Hepatocyte (in vitro differentiated cells): ENCODE measurements at regions not wholly inside any gene's neighbourhood (a gene's known extent, or its start where the extent isn't known, plus 50 kb on each side); places are given as distances from the start of the nearest gene placed in this dataset.

Source experiments
- EZH2phosphoT487 ChIP-seq: fragments of 200-600 bp; sonication (generic); IDR thresholded peaks from one replicate; pipeline ENCODE4 v1.6.1; 2018; ENCODE audit warnings: antibody characterized with exemption, mild to moderate bottlenecking, low read depth, moderate library complexity; ENCODE audit not compliant: unreplicated experiment, severe bottlenecking
- TF ChIP-seq, protein P1 (sequence below): fragments of 200-600 bp; sonication (generic); IDR thresholded peaks from 2 replicates; pipeline ENCODE4 v1.5.1; 2016; ENCODE audit warnings: antibody characterized with exemption, mild to moderate bottlenecking; ENCODE audit not compliant: poor library complexity

DNA sequence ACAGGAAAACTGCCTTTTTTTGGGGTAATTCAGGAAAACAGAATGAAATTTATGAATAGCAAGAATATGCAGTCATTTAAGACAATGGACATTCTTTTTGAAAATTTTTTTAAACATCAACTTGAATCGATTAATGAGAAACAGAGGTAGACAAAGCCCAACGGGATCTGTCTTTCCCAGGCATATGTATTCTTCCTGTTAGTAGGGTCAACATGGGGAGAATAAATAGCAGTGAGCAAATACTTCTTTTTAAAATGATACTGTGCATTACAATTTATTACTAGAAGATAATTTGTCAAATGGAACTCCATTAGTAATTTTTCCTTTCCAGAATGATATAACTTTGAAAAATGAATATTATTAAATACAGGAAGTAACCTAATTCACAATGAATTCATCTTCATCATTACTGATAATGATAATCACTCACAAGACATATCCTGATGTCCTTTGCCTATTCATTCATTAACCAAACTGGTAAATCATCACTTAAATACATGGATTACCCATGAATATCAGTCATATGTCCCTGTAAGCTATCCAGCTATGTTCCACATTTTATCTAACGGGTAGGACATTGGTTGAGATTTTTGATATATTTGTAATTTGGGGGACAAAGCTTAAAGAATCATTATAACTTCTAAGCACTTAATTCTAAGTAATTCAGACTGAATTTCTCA lies 209.2 kb upstream of the CDIN1 start:
- TF ChIP-seq, protein P1, sequence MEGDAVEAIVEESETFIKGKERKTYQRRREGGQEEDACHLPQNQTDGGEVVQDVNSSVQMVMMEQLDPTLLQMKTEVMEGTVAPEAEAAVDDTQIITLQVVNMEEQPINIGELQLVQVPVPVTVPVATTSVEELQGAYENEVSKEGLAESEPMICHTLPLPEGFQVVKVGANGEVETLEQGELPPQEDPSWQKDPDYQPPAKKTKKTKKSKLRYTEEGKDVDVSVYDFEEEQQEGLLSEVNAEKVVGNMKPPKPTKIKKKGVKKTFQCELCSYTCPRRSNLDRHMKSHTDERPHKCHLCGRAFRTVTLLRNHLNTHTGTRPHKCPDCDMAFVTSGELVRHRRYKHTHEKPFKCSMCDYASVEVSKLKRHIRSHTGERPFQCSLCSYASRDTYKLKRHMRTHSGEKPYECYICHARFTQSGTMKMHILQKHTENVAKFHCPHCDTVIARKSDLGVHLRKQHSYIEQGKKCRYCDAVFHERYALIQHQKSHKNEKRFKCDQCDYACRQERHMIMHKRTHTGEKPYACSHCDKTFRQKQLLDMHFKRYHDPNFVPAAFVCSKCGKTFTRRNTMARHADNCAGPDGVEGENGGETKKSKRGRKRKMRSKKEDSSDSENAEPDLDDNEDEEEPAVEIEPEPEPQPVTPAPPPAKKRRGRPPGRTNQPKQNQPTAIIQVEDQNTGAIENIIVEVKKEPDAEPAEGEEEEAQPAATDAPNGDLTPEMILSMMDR: no peak
- TF ChIP-seq EZH2phosphoT487: no peak
